Keratinocyte (primary cell): ENCODE measurements at regions not wholly inside any gene's neighbourhood (a gene's known extent, or its start where the extent isn't known, plus 50 kb on each side); places are given as distances from the start of the nearest gene placed in this dataset.

Experiments used
- CTCF ChIP-seq, 3 experiments: IDR thresholded peaks in 1 of 3; conservative IDR thresholded peaks in 1 of 3; optimal IDR thresholded peaks in 1 of 3; 2 replicates in 2 of 3; 3 replicates in 1 of 3; pipeline versions ENCODE3 to v1.5.1; 2011; ENCODE audit warnings: low read length in 3 of 3, mild to moderate bottlenecking in 3 of 3, moderate library complexity in 2 of 3, control low read depth in 1 of 3, inconsistent platforms in 1 of 3; ENCODE audit not compliant: insufficient read depth in 2 of 3; ENCODE audit errors: extremely low read depth in 1 of 3
- EZH2 ChIP-seq: IDR thresholded peaks from one replicate; pipeline ENCODE4 v1.6.1; 2012; ENCODE audit warnings: inconsistent platforms, mild to moderate bottlenecking, low read length, moderate library complexity

GRCh38 chr7:11244149-11244548 lies 270.5 kb downstream of the PHF14 start:
- TF ChIP-seq CTCF (optimal IDR thresholded peaks at IDR 0.05 in 1 of 3, IDR thresholded peaks at IDR 0.05 in 1 of 3, conservative IDR thresholded peaks at IDR 0.05 in 1 of 3; ENCODE audit: extremely low read depth in 1 of 3, insufficient read depth in 2 of 3, low read length in 3 of 3): no peak
- no peak for TF ChIP-seq EZH2
